ENCODE measurements at regions not wholly inside any gene's neighbourhood (a gene's known extent, or its start where the extent isn't known, plus 50 kb on each side); places are given as distances from the start of the nearest gene placed in this dataset.

- no peak for DNase-seq (ENCODE audit: low read depth)
- no peak overlapping the region for H3K4me3 ChIP-seq (ENCODE audit: low read depth, low read length)
- no peak for TF ChIP-seq CTCF (conservative IDR thresholded peaks at IDR 0.05; ENCODE audit: low read depth, low read length)
These were observed 100.0 kb upstream of the DTNA start for GRCh38 chr18:34609986-34610648.

GRCh38 chr18:34611904-34612303 is 98.2 kb upstream of the DTNA start:
- no peak for TF ChIP-seq CTCF (conservative IDR thresholded peaks at IDR 0.05; ENCODE audit: low read depth, low read length)
- H3K4me3 ChIP-seq (ENCODE audit: low read depth, low read length), result no peak overlapping the region
- DNase-seq (ENCODE audit: low read depth), result no peak

GRCh38 chr18:34620258-34620861 is 89.7 kb upstream of the DTNA start:
- no peak for DNase-seq (ENCODE audit: low read depth)
- no peak for TF ChIP-seq CTCF (conservative IDR thresholded peaks at IDR 0.05; ENCODE audit: low read depth, low read length)
- H3K4me3 ChIP-seq (ENCODE audit: low read depth, low read length), result no peak overlapping the region

- no peak for DNase-seq (ENCODE audit: low read depth)
- TF ChIP-seq CTCF (conservative IDR thresholded peaks at IDR 0.05; ENCODE audit: low read depth, low read length), result no peak
- no peak overlapping the region for H3K4me3 ChIP-seq (ENCODE audit: low read depth, low read length)
These were observed 86.5 kb upstream of the DTNA start for GRCh38 chr18:34623557-34623956.

GRCh38 chr18:34624551-34624950 is 85.5 kb upstream of the DTNA start:
- DNase-seq (ENCODE audit: low read depth), result no peak
- no peak for TF ChIP-seq CTCF (conservative IDR thresholded peaks at IDR 0.05; ENCODE audit: low read depth, low read length)
- no peak overlapping the region for H3K4me3 ChIP-seq (ENCODE audit: low read depth, low read length)

- peak; percentile 47 for DNase-seq (ENCODE audit: low read depth)
- no peak overlapping the region for H3K4me3 ChIP-seq (ENCODE audit: low read depth, low read length)
- no peak for TF ChIP-seq CTCF (conservative IDR thresholded peaks at IDR 0.05; ENCODE audit: low read depth, low read length)
These were observed 83.5 kb upstream of the DTNA start for GRCh38 chr18:34626404-34627136.
